PC-3 (cell line): ENCODE measurements at regions not wholly inside any gene's neighbourhood (a gene's known extent, or its start where the extent isn't known, plus 50 kb on each side); places are given as distances from the start of the nearest gene placed in this dataset.
A peak's percentile ranks its signal among the peaks of the same experiment; 100 is the strongest.

Experiments
- ATAC-seq: fragments of 200-7000 bp; cut with Tn5 transposase; 2 replicates; pipeline ENCODE4 v1.9.1; 2020; ENCODE audit warnings: mild to moderate bottlenecking, moderate library complexity
- BruUV-seq: library from RNA; stranded (reverse); fragments of 400-500 nt; replicated peaks from 2 replicates; lab custom pipeline; 2021; lab: Mats Ljungman, UMichigan
- CTCF ChIA-PET: fragments of 300-600 bp; sonication (Branson Sonifier 250); formaldehyde crosslinking; loops from one replicate; lab custom pipeline; 2022; ENCODE audit warnings: antibody characterized with exemption; lab: Charles Lee
- POLR2A ChIA-PET: fragments of 300-600 bp; sonication (Branson Sonifier 250); formaldehyde crosslinking; loops from one replicate; lab custom pipeline; 2022; ENCODE audit warnings: antibody characterized with exemption; ENCODE audit not compliant: unreplicated experiment; lab: Charles Lee
- DNase-seq: peaks from one replicate; pipeline ENCODE4 v3.0.0-alpha.2; 2015
- H2AFZ ChIP-seq: fragments of 300-600 bp; sonication (generic); 2 replicates; pipeline ENCODE4 v1.6.0; 2016; ENCODE audit warnings: antibody characterized with exemption, low read length
- H3F3A ChIP-seq: fragments of 300-600 bp; sonication (generic); one replicate; pipeline ENCODE4 v1.6.0; 2017; ENCODE audit warnings: antibody characterized with exemption, low read length, control low read depth, mild to moderate bottlenecking; ENCODE audit not compliant: unreplicated experiment
- H3K27ac ChIP-seq: fragments of 300-600 bp; sonication (generic); 2 replicates; pipeline ENCODE4 v1.5.1; 2016; ENCODE audit warnings: mild to moderate bottlenecking, low read length
- H3K27me3 ChIP-seq: fragments of 300-600 bp; sonication (generic); 2 replicates; pipeline ENCODE4 v1.6.1; 2016; ENCODE audit warnings: low read length, mixed read lengths
- H3K36me3 ChIP-seq: fragments of 300-600 bp; sonication (generic); 2 replicates; pipeline ENCODE4 v1.6.1; 2016; ENCODE audit warnings: low read depth, mixed run types, low read length, mixed read lengths
- H3K4me1 ChIP-seq: fragments of 300-600 bp; sonication (generic); 2 replicates; pipeline ENCODE4 v1.5.1; 2016; ENCODE audit warnings: low read length; ENCODE audit not compliant: insufficient read depth
- H3K4me2 ChIP-seq: fragments of 300-600 bp; sonication (generic); 2 replicates; pipeline ENCODE4 v1.6.0; 2016; ENCODE audit warnings: low read length
- H3K4me3 ChIP-seq: fragments of 300-600 bp; sonication (generic); 2 replicates; pipeline ENCODE4 v1.5.1; 2016; ENCODE audit warnings: mild to moderate bottlenecking, low read length, mixed read lengths
- H3K79me2 ChIP-seq: fragments of 300-600 bp; sonication (generic); 2 replicates; pipeline ENCODE4 v1.6.1; 2017; ENCODE audit warnings: low read length, mixed read lengths
- H3K9ac ChIP-seq: fragments of 300-600 bp; sonication (generic); 2 replicates; pipeline ENCODE4 v1.6.0; 2016; ENCODE audit warnings: mild to moderate bottlenecking, low read length
- H3K9me2 ChIP-seq: fragments of 300-600 bp; sonication (generic); replicated peaks from 2 replicates; pipeline ENCODE4 v1.6.1; 2016; ENCODE audit warnings: mixed run types, low read length, mixed read lengths
- H3K9me3 ChIP-seq: fragments of 300-600 bp; sonication (generic); 2 replicates; pipeline ENCODE4 v1.6.1; 2016; ENCODE audit warnings: low read length, mixed read lengths
- H4K20me1 ChIP-seq: fragments of 300-600 bp; sonication (generic); 2 replicates; pipeline ENCODE4 v1.6.1; 2016; ENCODE audit warnings: low read length, mixed read lengths
- EZH2 ChIP-seq: fragments of 300-600 bp; sonication (generic); IDR thresholded peaks from one replicate; pipeline ENCODE4 v1.6.1; 2017; ENCODE audit warnings: antibody characterized with exemption, mild to moderate bottlenecking, low read length; ENCODE audit not compliant: unreplicated experiment
- EZH2phosphoT487 ChIP-seq: fragments of 300-600 bp; sonication (generic); IDR thresholded peaks from 2 replicates; pipeline ENCODE4 v1.6.1; 2018; ENCODE audit warnings: mild to moderate bottlenecking, antibody characterized with exemption, low read length, borderline replicate concordance
- intact Hi-C: fragments of 100-400 bp; cut with micrococcal nuclease; formaldehyde crosslinking; loops from 2 replicates; pipeline ENCODE4 v1.9.0; 2023
- TF ChIP-seq, protein P1 (sequence below): fragments of 300-600 bp; sonication (generic); conservative IDR thresholded peaks from 2 replicates; pipeline ENCODE4 v1.5.1; 2017; ENCODE audit warnings: antibody characterized with exemption, low read depth, mild to moderate bottlenecking, low read length

DNA sequence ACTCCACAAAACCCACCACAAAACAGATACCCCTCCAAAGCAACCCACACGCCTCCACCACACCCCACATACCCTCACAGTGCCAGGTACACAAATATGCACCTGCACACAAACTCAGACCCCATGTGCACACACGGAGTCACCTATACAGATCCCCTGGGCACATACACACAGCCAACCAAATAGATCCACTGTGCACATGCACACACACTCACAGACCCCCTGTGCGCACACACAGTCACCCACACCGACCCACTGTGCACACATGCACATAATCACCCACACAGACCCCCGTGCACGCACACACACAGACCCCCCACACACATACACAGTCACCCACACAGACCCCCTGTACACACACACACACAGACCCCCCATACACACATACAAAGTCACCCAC is 107.8 kb downstream of the HSPH1 start:
- no peak overlapping the region for H3K27ac ChIP-seq
- no peak overlapping the region for H2AFZ ChIP-seq
- H3F3A ChIP-seq = no peaks in the 10 kb centered on the region
- no peak overlapping the region for H3K9ac ChIP-seq
- H3K4me1 ChIP-seq = peaks cover 8% of the 10 kb centered on the region
- intact Hi-C loops = no loop called here
- no peak overlapping the region for H3K4me2 ChIP-seq
- H4K20me1 ChIP-seq = no peaks in the 10 kb centered on the region
- no peaks in the 10 kb centered on the region for H3K36me3 ChIP-seq
- H3K9me2 ChIP-seq = no peaks in the 10 kb centered on the region
- H3K79me2 ChIP-seq = no peaks in the 10 kb centered on the region
- CTCF ChIA-PET = no interaction called here
- TF ChIP-seq, protein P1, sequence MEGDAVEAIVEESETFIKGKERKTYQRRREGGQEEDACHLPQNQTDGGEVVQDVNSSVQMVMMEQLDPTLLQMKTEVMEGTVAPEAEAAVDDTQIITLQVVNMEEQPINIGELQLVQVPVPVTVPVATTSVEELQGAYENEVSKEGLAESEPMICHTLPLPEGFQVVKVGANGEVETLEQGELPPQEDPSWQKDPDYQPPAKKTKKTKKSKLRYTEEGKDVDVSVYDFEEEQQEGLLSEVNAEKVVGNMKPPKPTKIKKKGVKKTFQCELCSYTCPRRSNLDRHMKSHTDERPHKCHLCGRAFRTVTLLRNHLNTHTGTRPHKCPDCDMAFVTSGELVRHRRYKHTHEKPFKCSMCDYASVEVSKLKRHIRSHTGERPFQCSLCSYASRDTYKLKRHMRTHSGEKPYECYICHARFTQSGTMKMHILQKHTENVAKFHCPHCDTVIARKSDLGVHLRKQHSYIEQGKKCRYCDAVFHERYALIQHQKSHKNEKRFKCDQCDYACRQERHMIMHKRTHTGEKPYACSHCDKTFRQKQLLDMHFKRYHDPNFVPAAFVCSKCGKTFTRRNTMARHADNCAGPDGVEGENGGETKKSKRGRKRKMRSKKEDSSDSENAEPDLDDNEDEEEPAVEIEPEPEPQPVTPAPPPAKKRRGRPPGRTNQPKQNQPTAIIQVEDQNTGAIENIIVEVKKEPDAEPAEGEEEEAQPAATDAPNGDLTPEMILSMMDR = no peak
- TF ChIP-seq EZH2 (no peak), EZH2phosphoT487 (no peak)
- POLR2A ChIA-PET = no interaction called here
- BruUV-seq = no TSS peak
- H3K9me3 ChIP-seq = no peaks in the 10 kb centered on the region
- ATAC-seq (no peak), DNase-seq (no peak)
- H3K4me3 ChIP-seq = no peak overlapping the region
- no peaks in the 10 kb centered on the region for H3K27me3 ChIP-seq

DNA sequence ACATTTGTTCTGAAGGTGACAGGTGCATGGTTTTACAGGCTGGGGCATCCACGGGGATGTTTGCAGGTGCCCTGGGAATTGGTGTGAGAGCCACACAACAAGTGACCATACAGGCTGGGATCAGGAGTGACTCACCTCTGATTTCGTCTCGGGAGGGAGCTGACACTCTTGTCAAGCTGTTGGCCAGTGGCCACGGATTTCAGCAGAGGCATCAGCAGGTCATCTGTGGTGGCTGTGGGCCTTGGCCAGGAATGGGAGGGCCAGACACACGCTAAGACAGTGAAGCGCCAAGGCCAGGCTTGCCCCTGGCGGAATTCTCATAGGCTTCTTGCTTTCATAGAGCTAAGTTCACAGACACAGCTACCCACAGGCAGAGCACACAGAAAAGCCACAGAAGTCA is 108.6 kb downstream of the HSPH1 start:
- intact Hi-C loops = no loop called here
- Histone ChIP-seq H3K36me3 (no peaks in the 10 kb centered on the region), H3K27ac (no peak overlapping the region), H3K4me3 (no peak overlapping the region), H3K4me1 (peaks cover 8% of the 10 kb centered on the region), H3K9me3 (no peaks in the 10 kb centered on the region), H3F3A (no peaks in the 10 kb centered on the region), H2AFZ (no peak overlapping the region), H3K27me3 (no peaks in the 10 kb centered on the region), H3K9me2 (no peaks in the 10 kb centered on the region), H3K79me2 (no peaks in the 10 kb centered on the region), H4K20me1 (no peaks in the 10 kb centered on the region), H3K9ac (no peak overlapping the region), H3K4me2 (no peak overlapping the region)
- ATAC-seq (peak; percentile 74), DNase-seq (peak; percentile 71)
- ChIA-PET POLR2A (no interaction called here), CTCF (no interaction called here)
- TF ChIP-seq EZH2 (no peak), EZH2phosphoT487 (no peak)
- TF ChIP-seq, protein P1 = no peak
- BruUV-seq = no TSS peak

DNA sequence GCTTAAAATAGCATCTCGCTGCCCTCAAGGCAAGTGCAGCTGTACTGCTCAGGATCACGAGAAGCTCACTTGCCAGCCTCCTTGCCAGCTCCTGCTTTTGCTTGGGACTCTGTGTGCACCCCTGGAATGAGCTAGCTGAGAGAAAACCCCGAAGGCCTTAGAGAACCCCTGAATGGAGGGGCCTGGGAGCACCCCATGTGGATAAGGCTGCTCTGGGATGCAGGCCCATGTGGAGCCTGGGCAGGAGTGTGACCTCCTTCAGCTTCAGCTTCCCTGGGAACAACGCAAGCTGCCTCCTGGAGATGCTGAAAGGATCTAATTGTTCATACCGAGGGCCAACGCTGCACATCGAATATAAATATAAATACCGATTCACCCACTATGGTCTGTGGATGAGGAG is 109.2 kb downstream of the HSPH1 start:
- H3K79me2 ChIP-seq = no peaks in the 10 kb centered on the region

More for the DNA sequence above, 109.2 kb downstream of the HSPH1 start:
- no peaks in the 10 kb centered on the region for H3K9me3 ChIP-seq
- H3K4me2 ChIP-seq = no peak overlapping the region
- peaks cover 8% of the 10 kb centered on the region for H3K4me1 ChIP-seq
- DNase-seq (no peak), ATAC-seq (no peak)
- intact Hi-C loops = no loop called here
- no peaks in the 10 kb centered on the region for H4K20me1 ChIP-seq
- CTCF ChIA-PET = no interaction called here
- no peaks in the 10 kb centered on the region for H3K9me2 ChIP-seq
- H3K27me3 ChIP-seq = no peaks in the 10 kb centered on the region
- no peaks in the 10 kb centered on the region for H3K36me3 ChIP-seq
- H3F3A ChIP-seq = no peaks in the 10 kb centered on the region
- H2AFZ ChIP-seq = no peak overlapping the region
- no TSS peak for BruUV-seq
- TF ChIP-seq, protein P1 = no peak
- TF ChIP-seq EZH2 (no peak), EZH2phosphoT487 (no peak)
- no peak overlapping the region for H3K4me3 ChIP-seq
- no peak overlapping the region for H3K27ac ChIP-seq
- H3K9ac ChIP-seq = no peak overlapping the region
- POLR2A ChIA-PET = no interaction called here
